ENCODE measurements at regions not wholly inside any gene's neighbourhood (a gene's known extent, or its start where the extent isn't known, plus 50 kb on each side); places are given as distances from the start of the nearest gene placed in this dataset.

GRCh38 chr2:156812496-156812895, 376.3 kb downstream of the GPD2 start:
- TF ChIP-seq CTCF (IDR thresholded peaks at IDR 0.05): no peak
- TF ChIP-seq POLR2A (IDR thresholded peaks at IDR 0.05): no peak
